GM23338 (cell line): ENCODE measurements at regions not wholly inside any gene's neighbourhood (a gene's known extent, or its start where the extent isn't known, plus 50 kb on each side); places are given as distances from the start of the nearest gene placed in this dataset.
"Not testable (repeated sequence)": the region's sequence is repeated elsewhere in the genome, so short reads cannot be mapped to it uniquely, and the experiment has no call there.

ENCODE experiments used
- CREB1 ChIP-seq: fragments of 250-450 bp; sonication (Bioruptor Pico); IDR thresholded peaks from 2 replicates; pipeline ENCODE4 v1.5.0; 2020; ENCODE audit warnings: low read depth, mild to moderate bottlenecking, moderate library complexity
- CTCF ChIP-seq, 2 experiments: fragments of 200-600 bp in 1 of 2; sonication (generic) in 1 of 2; conservative IDR thresholded peaks; 2 replicates each; pipeline versions ENCODE4 v1.5.1 to v1.6.1; 2016 to 2017; ENCODE audit warnings: antibody characterized with exemption in 2 of 2, low read depth in 2 of 2, mild to moderate bottlenecking in 2 of 2, moderate library complexity in 1 of 2
- ETS1 ChIP-seq: IDR thresholded peaks from 2 replicates; pipeline ENCODE4 v1.6.1; 2016; ENCODE audit warnings: antibody characterized with exemption
- EZH2 ChIP-seq: fragments of 200-600 bp; sonication (generic); IDR thresholded peaks from one replicate; pipeline ENCODE4 v1.8.0; 2017; ENCODE audit warnings: antibody characterized with exemption, mild to moderate bottlenecking, low read depth; ENCODE audit not compliant: unreplicated experiment
- EZH2phosphoT487 ChIP-seq: fragments of 200-600 bp; sonication (generic); IDR thresholded peaks from one replicate; pipeline ENCODE4 v1.8.1; 2018; ENCODE audit warnings: antibody characterized with exemption; ENCODE audit not compliant: unreplicated experiment
- JUNB ChIP-seq: IDR thresholded peaks from one replicate; pipeline ENCODE4 v1.6.1; 2016; ENCODE audit warnings: antibody characterized with exemption; ENCODE audit not compliant: unreplicated experiment
- POLR2AphosphoS5 ChIP-seq: IDR thresholded peaks from 2 replicates; pipeline ENCODE4 v1.6.1; 2016; ENCODE audit warnings: antibody characterized with exemption, low read depth
- REST ChIP-seq: IDR thresholded peaks from one replicate; pipeline ENCODE4 v1.6.1; 2018; ENCODE audit warnings: antibody characterized with exemption; ENCODE audit not compliant: unreplicated experiment
- ZNF114 ChIP-seq: fragments of 250-450 bp; sonication (Bioruptor Pico); IDR thresholded peaks from 2 replicates; pipeline ENCODE4 v1.5.0; 2020; ENCODE audit warnings: mild to moderate bottlenecking, moderate library complexity
- ZNF331 ChIP-seq: fragments of 250-450 bp; sonication (Bioruptor Pico); IDR thresholded peaks from 2 replicates; pipeline ENCODE4 v1.5.0; 2020; ENCODE audit warnings: low read depth, mild to moderate bottlenecking, moderate library complexity

GRCh38 chr16:29221281-29221955 is 185.1 kb downstream of the NPIPB11 start:
- TF ChIP-seq CTCF (conservative IDR thresholded peaks at IDR 0.05; ENCODE audit: low read depth in 2 of 2); POLR2AphosphoS5; CREB1 (CRISPR knock-in tag); JUNB; EZH2; ETS1; ZNF114; EZH2phosphoT487; ZNF331 (CRISPR knock-in tag); REST: not testable (repeated sequence)
